Activated CD4-positive, alpha-beta T cell treated with anti-CD3 and anti-CD28 coated beads, Interleukin-10, Interleukin-2, amounts not matched to agents 100 ng/mL and 50 ng/mL, durations not matched to agents 16 hours and 8 hours (primary cell): ENCODE measurements at regions not wholly inside any gene's neighbourhood (a gene's known extent, or its start where the extent isn't known, plus 50 kb on each side); places are given as distances from the start of the nearest gene placed in this dataset.
A peak's percentile ranks its signal among the peaks of the same experiment; 100 is the strongest.

Source experiments
- DNase-seq: peaks from one replicate; pipeline ENCODE4 v3.0.0-alpha.2; 2020

DNA sequence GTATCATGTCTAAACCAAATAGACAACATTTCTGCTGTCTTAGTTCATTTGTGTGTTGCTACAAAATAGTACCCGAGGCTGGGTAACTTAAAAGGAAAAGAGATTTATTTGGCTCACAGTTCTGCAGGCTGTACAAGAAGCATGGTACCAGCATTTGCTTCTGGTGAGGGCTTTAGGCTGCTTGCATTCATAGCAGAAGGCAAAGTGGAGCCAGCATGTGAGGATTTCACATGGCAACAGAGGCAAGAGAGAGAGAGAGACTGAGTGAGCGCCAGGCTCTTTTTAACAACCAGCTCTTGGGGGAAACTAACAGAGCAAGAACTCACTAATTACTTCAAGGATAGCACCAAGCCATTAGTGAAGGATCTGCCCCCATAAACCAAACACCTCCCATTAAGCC, 271.4 kb upstream of the SRRM4 start:
- DNase-seq = no peak

DNA sequence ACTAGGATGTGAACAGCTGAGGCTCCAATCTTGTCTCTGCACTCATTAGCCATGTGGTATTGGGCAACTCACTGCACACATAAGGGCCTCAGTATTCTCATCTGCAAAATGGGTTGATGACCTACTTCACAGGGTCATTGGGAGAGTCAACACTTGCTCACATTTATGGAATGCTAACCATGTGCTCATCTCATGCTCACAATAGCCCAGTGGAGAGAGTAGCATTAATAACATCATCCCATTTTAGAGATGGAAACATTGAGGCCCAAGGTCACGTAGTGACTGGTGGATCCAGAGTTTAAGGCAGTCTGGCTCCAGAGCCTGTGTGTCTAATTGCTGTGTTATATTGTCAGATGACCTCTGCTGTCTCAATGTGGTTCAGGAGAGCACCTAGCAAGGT, 270.2 kb upstream of the SRRM4 start:
- DNase-seq = no peak

DNA sequence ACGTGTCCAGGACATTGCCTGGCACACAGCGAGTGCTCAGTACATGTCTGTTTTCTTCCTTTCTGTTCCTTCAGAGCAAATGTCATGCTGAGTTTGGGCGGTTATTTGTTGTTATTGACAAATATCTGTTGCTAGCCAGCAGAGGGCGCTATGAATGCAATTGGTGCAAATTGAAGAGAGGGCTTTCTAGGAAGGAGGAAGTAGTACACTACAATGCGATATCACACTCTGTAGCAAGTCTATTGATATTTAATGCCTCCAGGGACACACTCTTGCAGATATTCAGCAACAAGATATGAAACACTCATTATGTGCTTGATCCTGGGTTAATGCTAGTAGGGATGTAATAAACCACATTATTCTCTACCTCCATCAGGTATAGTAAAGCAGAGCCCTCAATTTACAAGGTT, 267.3 kb upstream of the SRRM4 start:
- peak; percentile 51 for DNase-seq

DNA sequence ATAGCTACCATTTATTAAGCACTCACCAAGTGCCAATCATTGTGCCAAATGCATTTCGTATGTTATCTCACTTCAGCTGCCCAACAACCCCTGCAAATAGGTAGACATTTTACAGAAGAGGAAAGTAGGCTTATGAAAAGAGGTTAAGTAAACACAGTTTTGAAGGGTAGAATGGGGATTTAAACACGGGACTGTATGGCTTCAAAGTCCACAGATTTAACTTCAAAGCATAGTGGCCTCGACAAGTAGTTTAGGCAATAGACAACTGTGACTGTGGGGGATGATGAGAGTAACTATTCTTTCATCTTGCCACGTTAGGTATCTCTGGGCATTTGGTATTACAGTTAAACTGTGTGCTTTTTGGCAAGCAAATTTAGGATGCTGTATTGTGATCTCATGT, 266.8 kb upstream of the SRRM4 start:
- no peak for DNase-seq

DNA sequence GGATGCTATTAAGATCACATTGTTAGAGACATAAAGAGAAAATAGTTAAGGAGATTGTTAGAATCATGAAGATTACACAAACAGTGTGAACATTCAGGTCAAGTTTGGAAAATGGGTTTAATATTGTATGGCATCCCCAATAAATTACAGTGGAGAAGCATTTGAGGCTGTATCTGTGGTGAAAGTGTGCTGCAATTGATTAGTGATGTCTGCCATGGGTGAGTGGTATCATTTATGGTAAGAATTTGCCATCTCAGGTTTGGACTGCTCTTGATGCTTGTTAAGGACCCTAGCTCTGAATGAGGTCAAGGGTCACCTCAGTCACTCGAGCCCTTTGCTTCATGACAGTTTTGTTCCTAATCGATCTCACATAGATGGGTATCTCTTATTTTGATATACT, 265.7 kb upstream of the SRRM4 start:
- DNase-seq = no peak

DNA sequence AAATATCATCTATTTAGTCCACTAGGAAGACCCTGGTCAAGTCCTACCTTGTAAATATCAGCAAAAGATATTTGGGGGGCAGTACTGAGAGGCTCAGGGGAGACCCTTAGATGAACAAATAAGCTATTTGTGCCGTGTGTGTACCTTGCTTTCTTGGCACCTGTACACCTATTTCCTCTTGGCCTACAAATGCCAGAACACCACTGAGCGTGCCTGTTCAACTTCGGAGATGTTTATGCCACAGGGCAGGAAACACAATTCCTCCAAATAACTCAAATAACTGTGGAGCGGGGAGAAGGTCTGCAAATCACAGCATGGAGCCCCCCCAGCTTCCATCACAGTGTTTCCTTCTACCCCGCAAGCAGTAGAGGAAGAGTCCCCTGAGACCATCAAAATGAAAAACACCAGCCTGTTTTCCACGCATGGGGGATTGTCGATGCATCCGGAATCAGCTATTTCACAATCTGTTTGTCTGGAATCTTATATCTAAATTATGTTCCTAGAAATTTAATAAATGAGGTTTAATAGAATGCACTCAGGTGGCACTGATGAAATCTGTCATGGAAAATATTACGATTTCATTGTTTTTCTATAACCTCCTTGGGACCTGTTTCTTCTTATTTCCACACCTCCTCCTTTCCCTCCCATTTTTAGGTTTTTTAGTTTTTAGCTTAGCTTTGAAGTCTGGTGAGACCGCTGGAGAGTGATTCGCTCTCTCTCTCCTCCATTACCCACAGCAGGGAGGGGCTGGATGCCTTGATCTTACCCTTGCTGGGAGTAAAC, 254.0 kb upstream of the SRRM4 start:
- no peak for DNase-seq

DNA sequence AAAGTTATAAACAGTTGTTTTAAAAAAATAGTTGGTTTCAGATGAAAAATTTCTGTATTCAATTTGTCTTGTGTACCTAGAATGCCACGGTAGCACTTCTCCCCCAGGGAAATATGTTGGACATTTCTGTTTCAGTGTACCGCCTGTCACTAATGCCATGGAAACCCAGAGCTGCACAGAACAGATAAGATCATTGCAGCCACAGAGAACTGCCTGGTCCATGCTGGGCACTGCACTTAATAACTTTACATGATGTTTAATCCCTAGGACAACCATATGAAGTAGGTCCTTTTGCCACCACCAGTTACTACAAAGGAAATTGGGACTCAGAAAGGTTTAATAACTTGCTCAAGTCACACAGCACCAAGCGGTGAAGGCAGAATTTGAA, 253.4 kb upstream of the SRRM4 start:
- no peak for DNase-seq

DNA sequence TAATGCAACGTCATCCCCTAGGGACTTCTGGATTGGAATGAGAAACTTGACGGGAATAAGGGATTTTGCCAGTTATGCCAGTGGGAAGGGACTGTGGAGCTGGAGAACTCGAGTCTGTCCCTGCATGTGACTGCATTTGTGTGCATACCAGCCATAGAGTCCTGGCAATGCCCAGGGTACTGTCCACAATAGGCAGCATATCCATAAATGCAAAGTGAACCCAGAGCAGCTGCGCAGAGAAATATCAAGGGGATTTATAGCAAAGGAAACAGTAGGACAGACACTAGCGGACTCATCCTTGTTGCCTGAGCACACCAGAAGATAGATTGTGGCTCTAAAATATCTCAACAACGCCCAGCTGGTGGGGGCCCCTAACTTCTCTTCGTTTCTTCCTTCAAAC, 247.1 kb upstream of the SRRM4 start:
- DNase-seq = no peak

DNA sequence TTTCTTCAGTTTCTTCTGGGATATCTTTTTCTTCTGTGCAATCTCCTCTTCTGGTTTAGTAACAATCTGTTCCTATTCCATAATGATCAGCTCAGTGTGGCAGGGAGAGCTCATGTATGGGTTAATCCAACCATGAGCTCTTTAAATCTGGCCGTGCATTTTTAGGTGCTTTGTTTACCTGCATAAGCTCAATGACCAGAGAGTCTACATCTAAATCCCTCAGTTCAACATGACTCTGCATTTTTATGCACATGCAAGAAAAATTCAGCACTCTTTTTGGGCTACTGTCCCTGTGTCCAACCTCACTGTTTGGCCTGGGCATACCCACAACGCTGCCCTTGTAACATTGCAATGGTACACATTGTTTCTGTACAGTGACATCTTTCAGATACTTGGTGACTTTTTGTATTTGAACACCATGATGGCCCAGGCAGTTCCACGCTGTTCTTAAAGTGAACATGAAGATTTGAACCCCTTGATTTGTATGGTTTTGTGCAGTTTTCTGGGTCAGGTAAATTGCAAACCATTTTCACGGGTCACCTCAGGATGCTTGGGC, 243.3 kb upstream of the SRRM4 start:
- DNase-seq = no peak

DNA sequence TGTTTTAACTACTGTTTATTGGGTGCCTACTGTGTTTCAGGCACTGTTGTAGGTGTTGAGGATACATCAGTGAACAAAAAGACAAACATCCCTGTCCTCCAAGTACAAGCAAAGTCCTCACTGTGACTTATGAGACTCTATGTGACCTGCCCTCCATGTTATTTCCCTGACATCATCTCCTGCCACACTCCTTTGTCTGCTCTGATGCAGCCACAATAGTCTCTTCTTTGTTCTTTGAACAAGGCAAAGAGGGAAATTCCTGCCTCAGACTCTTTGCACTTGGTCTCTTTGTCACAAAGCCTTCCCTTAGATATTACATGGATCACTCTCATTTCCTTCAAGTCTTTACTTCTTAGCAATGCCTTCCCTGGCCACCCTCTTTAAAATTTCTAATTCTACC, 240.1 kb upstream of the SRRM4 start:
- no peak for DNase-seq

DNA sequence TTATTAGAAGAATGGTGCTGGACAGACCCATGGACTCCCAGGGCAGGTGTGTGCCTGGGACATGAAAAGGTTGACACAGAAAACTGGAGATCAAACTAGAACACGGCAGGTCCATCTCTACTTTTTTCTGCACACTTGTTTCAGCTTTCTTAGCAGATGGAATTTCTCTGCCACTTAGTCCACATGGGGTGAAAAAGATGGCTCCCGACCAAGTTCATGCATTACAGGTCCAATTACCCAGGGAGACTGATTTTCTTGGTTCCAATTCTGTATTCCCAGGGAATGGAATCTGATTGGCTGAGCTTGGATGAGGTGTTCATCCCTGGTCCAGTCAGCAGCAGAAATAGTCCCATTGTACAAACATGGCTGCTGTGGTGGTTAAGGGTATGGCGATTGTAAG, 238.9 kb upstream of the SRRM4 start:
- DNase-seq = no peak

DNA sequence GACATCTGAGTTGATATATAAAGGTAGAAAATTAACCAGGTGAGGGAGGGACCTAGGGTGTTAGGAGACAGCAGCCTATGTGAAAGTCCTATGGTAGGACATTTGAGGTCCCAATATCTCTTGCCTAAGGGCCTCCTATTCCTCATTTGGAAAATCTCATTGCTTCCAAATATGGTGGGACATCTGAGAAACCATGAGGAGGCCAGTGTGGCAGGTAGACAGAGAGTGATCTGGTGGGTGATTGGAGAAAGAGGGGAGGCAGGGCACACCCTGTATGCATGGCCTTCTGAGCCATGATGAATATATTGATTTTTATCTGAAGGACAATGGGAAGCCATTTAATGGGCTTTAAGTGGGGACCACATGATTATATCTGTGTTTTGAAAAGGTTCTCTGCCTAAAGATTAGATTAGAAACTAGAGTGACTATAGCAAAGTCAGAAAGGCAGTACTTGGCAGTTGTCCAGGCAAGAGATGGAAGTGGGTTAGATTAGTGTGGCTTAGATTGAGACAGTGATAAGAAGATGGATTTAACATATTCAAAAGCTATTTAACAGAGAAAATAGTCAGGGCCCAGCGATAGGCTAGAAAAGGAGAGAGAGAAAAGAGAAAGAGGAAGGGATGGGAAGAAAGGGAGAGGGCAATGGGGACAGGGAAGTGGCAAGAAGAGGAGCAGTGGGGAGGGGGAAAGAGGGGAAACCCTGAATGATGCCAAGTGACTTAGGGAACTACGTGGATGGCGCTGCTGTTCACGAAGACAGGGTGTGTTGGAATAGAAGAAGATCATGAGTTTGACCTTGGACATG, 237.2 kb upstream of the SRRM4 start:
- no peak for DNase-seq

DNA sequence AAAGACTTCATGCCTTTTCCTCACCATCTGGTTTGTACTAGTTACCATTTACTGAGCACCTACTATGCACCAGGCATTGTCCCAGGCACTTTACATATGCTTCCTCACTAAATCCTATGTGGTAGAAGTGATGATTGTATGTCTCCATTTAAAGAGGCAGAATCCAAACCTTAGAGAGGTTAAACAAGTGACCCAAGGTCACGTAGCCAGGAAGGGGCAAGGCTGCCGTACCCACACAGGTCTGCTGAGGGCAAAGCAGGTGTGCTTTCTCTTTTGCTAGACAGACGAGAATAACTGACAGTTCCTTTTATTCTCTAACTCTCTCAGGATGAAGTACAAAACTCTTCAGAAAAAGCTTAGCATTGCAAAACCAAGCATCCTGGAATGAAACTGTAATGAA, 235.2 kb upstream of the SRRM4 start:
- no peak for DNase-seq

DNA sequence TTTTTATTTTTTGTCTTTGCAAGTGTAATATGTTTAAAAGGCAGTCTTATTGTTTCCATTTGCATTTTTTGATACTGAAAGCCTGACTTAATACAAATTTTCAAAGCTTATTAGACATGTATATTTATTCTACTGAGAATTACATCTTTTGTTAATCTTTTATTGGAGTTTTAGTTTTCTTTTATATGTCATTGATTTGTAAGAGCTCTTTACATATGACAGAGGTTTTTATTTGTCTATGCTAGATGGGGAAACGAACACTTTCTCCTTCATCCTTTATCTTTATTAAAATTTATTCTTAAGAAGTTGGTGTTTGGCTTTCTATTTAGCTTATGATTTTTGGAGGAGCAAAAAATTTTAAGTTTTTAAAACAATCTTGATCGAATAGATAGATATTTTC, 234.4 kb upstream of the SRRM4 start:
- no peak for DNase-seq

DNA sequence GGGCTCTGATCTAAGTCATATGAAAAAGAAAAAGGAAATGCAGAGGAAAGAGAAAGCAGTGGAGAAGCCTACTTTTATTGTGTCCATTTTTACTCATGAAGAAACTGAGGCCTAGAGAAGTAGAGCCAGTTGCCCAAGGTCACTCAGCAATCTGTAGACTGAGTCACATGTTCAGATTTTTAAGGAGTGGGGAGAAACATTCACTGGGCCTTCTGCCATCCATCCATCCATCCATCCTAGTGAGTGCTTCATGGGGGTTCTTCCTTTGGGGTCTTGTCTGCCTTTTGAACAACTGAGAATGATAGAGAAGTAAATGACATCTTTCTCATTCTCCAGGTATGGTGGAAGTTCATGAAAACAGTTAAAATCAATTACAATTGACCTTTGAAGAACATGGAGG, 233.6 kb upstream of the SRRM4 start:
- DNase-seq = no peak

DNA sequence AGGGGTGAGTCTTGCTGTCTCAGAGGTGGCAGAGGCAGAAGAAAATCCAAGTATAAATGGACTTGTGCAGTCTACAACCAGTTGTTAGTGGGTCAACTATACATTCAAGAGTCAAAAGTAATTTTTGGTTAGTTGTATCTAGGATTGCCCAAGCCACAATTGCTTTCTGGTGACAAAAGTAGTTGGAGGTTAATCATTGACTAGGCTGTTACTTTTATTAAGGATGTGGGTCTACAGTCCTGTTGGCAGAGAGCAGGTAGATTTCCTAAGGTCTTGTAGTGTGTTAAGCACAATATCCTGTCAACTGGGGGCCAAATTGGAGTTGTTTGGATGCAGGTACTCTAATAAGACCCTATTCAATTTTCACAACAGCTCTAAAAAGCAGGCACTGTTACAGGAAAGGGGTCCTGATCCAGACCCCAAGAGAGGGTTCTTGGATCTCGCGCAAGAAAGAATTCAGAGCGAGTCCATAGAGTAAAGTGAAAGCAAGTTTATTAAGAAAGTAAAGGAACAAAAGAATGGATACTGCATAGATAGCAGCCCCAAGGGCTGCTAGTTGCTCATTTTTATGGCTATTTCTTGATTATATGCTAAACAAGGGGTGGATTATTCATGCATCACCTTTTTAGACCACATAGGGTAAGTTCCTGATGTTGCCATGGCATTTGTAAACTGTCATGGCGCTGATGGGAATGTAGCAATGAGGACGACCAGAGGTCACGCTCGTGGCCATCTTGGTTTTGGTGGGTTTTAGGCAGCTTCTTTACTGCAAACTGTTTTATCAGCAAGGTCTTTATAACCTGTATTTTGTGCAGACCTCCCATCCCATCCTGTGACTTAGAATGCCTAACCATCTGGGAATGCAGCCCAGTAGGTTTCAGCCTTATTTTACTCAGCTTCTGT, 232.6 kb upstream of the SRRM4 start:
- no peak for DNase-seq

DNA sequence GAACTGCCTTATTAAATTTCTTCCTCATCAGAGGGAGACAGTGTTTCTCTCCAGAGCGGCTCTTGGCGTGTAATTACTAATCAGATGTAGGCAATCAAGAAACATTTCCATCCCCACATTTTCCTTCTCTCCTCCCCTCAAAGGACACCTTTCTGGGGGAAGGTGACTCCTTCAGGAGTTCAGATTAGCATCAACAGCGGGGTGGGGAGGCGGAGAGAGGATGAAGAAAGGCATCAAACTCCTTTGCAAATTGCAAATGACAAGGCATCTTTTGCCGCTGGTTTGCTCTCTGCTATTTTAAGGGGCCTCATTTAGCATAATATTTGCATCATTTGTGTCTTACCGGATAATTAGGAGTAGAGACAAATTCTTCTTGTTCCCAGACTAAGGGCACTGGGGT, 231.7 kb upstream of the SRRM4 start:
- no peak for DNase-seq

DNA sequence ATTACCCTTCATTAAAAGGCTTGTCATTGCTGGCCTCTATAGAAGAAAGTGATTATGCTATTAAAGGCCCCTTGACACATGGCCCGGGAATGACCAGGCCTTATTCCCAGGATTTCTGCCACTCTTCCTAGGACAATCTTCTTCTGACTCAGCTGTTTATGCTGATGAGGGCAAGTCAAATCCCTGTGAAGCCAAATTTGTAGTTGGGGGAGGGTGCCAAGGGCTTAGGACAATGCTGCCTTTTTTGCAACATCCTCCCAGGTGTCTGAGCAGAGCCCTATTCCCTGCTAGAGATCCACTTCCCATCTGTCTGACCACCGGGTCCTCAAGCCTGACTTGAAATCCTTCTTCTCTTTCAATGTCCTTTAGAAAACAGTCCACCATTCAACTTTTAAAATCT, 230.7 kb upstream of the SRRM4 start:
- DNase-seq = no peak

DNA sequence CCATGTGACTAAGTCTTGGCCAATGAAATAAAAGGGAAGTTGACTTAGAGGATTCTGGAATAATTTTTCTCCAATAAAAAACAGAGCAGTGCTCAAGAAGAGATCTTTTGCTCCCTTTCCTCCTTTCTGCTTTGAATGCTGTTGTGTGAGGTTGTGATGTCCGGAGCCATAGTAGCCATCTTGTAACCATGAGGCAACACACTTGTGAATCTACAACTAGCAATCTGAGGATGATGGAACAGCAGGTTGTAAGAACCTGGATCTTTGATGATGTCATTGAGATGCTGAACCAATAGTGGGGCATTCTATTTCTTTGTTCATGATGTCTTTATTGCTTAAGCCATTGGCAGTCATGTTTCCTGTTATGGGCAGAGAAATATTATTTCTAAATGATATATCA, 230.0 kb upstream of the SRRM4 start:
- no peak for DNase-seq

DNA sequence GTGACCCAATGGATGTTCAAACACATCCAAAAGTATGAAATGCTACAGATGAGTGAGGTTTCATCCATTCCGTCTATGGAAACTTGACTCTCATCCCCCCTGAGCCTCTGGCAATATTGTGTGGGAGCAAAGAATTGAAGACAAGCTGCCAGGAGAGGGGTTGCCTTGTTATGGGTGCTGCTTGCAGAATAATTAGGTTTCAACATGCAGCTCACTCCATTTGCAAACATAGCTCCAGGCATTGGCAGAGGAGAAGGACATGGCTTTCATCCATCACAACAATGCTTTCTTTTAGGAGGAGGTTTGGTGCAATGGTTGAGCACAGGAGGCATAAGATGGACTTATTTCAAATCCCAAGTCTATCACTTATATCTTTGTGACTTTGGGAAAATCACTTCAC, 220.7 kb upstream of the SRRM4 start:
- DNase-seq = no peak

DNA sequence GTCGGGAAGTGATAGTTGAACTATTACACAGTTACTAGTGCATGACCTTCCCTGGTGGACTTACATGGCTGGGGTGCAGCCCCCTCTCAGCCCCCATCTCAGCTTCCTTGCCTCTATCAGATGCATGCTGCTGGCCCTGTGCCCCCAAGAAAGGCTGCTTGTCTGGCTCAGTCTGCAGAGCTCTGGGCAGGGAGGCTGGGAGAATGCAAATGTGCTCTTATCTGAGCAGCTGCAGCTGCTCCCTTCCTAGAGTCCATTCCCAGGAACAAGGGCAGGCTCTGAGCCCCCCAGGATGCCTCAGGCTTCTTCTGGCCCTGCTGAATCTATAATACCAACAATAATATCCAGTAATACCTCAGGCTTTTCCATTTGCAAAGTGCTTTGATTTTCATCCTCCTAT, 218.1 kb upstream of the SRRM4 start:
- DNase-seq = no peak

DNA sequence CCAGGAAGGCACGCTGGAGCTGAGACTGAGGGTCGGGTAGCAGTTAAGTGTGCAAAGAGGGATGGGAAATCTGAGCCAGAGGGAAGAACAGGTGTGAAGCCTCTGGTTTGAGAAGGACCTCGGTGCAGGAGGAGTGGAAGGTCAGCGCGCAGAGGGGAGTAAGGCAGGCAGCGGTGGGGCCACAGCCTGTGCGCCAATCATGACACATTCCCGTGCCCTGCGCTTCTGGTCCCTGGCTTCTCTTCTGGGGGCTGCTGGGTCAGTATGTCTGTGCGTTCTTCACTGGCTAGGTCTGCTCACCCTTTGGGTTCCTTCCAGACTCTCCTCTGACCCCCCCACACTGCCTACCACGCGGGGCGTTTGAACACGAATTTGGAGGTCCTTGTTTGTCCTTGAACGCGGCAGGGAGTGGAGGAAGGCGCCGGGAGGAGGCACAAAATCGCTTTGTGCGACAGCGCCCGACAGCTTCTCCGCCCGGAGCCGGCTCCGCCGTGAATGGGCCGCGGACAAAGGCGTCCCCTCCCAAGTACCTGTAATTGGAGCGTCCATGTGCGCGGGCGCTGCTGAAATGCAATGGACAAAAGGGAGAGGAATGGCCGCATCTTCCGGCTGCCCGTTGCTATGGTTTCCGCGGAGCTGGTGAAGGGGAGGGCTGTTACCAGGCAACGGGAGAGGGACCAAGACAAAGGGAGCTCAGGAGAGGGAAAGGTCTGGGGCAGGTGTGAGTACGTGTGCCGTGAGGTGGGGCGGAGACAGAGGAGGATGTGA, 207.2 kb upstream of the SRRM4 start:
- DNase-seq = no peak

DNA sequence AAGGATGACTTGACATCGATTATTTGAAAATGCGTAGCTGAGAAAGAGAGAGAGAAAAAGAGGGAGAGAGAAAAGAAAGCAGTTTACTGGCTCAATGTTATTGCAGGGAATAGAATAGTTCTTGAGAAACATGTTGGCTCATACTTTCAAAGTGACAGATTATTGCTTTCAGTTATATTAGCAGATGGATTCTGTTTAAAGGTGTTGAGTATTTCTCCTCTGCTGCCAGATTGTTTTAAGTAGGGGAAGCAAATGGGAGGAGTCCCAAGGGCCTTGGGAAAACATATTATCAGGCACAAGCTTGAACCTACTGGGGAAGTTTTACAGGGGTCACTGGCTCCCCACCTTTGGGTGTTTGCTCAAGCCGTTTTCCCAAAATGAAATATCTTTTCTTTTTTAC, 203.8 kb upstream of the SRRM4 start:
- DNase-seq = no peak
